DOHH2 (cell line): ENCODE measurements at regions not wholly inside any gene's neighbourhood (a gene's known extent, or its start where the extent isn't known, plus 50 kb on each side); places are given as distances from the start of the nearest gene placed in this dataset.

Experiments used
- H3F3A ChIP-seq: fragments of 200-600 bp; sonication (generic), shearing (Covaris generic); 2 replicates; pipeline ENCODE4 v1.6.0; 2016; ENCODE audit warnings: antibody characterized with exemption, mild to moderate bottlenecking; ENCODE audit not compliant: control insufficient read depth, insufficient read depth
- H3K27ac ChIP-seq: fragments of 200-600 bp; sonication (generic); 2 replicates; pipeline ENCODE4 v1.5.1; 2014; ENCODE audit warnings: low read depth, mild to moderate bottlenecking, low read length, moderate library complexity
- H3K27me3 ChIP-seq: fragments of 200-600 bp; sonication (generic); 2 replicates; pipeline ENCODE4 v1.6.1; 2014; ENCODE audit warnings: mild to moderate bottlenecking, low read length, mixed read lengths; ENCODE audit not compliant: control insufficient read depth
- H3K36me3 ChIP-seq: fragments of 200-600 bp; sonication (generic); 2 replicates; pipeline ENCODE4 v1.6.1; 2014; ENCODE audit warnings: mild to moderate bottlenecking, low read length, moderate library complexity, mixed read lengths; ENCODE audit not compliant: control insufficient read depth
- H3K4me1 ChIP-seq: fragments of 200-600 bp; sonication (generic); 2 replicates; pipeline ENCODE4 v1.6.1; 2014; ENCODE audit warnings: mild to moderate bottlenecking, low read length, mixed read lengths; ENCODE audit not compliant: control insufficient read depth
- H3K4me2 ChIP-seq: fragments of 200-600 bp; sonication (generic); 2 replicates; pipeline ENCODE4 v1.6.0; 2014; ENCODE audit warnings: mild to moderate bottlenecking, low read length, moderate library complexity
- H3K4me3 ChIP-seq: fragments of 200-600 bp; sonication (generic); 2 replicates; pipeline ENCODE4 v1.5.1; 2014; ENCODE audit warnings: mild to moderate bottlenecking, low read length, mixed read lengths
- H3K79me2 ChIP-seq: fragments of 200-600 bp; sonication (generic); 2 replicates; pipeline ENCODE4 v1.6.1; 2014; ENCODE audit warnings: mild to moderate bottlenecking, low read length, mixed read lengths; ENCODE audit not compliant: control insufficient read depth
- H3K9me2 ChIP-seq: fragments of 200-600 bp; sonication (generic); replicated peaks from 2 replicates; pipeline ENCODE4 v1.6.1; 2014; ENCODE audit warnings: mild to moderate bottlenecking, low read length, mixed read lengths; ENCODE audit not compliant: control insufficient read depth
- H3K9me3 ChIP-seq: fragments of 200-600 bp; sonication (generic); 2 replicates; pipeline ENCODE4 v1.6.1; 2014; ENCODE audit warnings: antibody characterized with exemption, low read length, mixed read lengths; ENCODE audit not compliant: control insufficient read depth, insufficient read depth
- H4K20me1 ChIP-seq: fragments of 200-600 bp; sonication (generic); 2 replicates; pipeline ENCODE4 v1.6.0; 2014; ENCODE audit warnings: low read depth, mild to moderate bottlenecking, antibody characterized with exemption, low read length, moderate library complexity; ENCODE audit not compliant: control insufficient read depth, insufficient read depth
- CTCF ChIP-seq: fragments of 200-600 bp; sonication (generic); IDR thresholded peaks from one replicate; pipeline ENCODE4 v1.5.1; 2014; ENCODE audit warnings: antibody characterized with exemption, mild to moderate bottlenecking, low read depth, low read length; ENCODE audit not compliant: poor library complexity, severe bottlenecking
- EZH2phosphoT487 ChIP-seq: fragments of 200-600 bp; sonication (generic); IDR thresholded peaks from 2 replicates; pipeline ENCODE4 v1.6.1; 2017; ENCODE audit warnings: borderline replicate concordance, mild to moderate bottlenecking, antibody characterized with exemption, low read length, moderate library complexity, mixed read lengths

- no peak overlapping the region for H3K27ac ChIP-seq
- no peaks in the 10 kb centered on the region for H3K4me1 ChIP-seq
- H3K9me3 ChIP-seq, result no peaks in the 10 kb centered on the region
Observed at GRCh38 chr16:79543219-79543618, 57.3 kb downstream of the MAF start.

GRCh38 chr16:79542237-79542774, 58.2 kb downstream of the MAF start:
- no peaks in the 10 kb centered on the region for H4K20me1 ChIP-seq
- H3K9me3 ChIP-seq, result no peaks in the 10 kb centered on the region
- H3K79me2 ChIP-seq, result no peaks in the 10 kb centered on the region
- no peaks in the 10 kb centered on the region for H3K9me2 ChIP-seq
- H3K27me3 ChIP-seq, result no peaks in the 10 kb centered on the region
- no peaks in the 10 kb centered on the region for H3F3A ChIP-seq
- no peak overlapping the region for H3K4me2 ChIP-seq
- no peak for TF ChIP-seq CTCF
- no peak for TF ChIP-seq EZH2phosphoT487
- H3K4me3 ChIP-seq, result no peak overlapping the region
- no peaks in the 10 kb centered on the region for H3K4me1 ChIP-seq
- H3K27ac ChIP-seq, result no peak overlapping the region
- no peaks in the 10 kb centered on the region for H3K36me3 ChIP-seq

More at GRCh38 chr16:79543219-79543618, 57.3 kb downstream of the MAF start:
- Histone ChIP-seq H3K4me2 (no peak overlapping the region), H3K4me3 (no peak overlapping the region), H3K9me2 (no peaks in the 10 kb centered on the region), H4K20me1 (no peaks in the 10 kb centered on the region), H3K79me2 (no peaks in the 10 kb centered on the region), H3K36me3 (no peaks in the 10 kb centered on the region), H3F3A (no peaks in the 10 kb centered on the region), H3K27me3 (no peaks in the 10 kb centered on the region)
- TF ChIP-seq EZH2phosphoT487 (no peak), CTCF (no peak)

GRCh38 chr16:79540825-79541595, 59.5 kb downstream of the MAF start:
- Histone ChIP-seq H3K9me2 (no peaks in the 10 kb centered on the region), H3K27me3 (no peaks in the 10 kb centered on the region), H3K4me2 (no peak overlapping the region), H3K36me3 (no peaks in the 10 kb centered on the region), H3K27ac (no peak overlapping the region), H3F3A (no peaks in the 10 kb centered on the region), H3K79me2 (no peaks in the 10 kb centered on the region), H4K20me1 (no peaks in the 10 kb centered on the region), H3K4me1 (no peaks in the 10 kb centered on the region), H3K4me3 (no peak overlapping the region), H3K9me3 (no peaks in the 10 kb centered on the region)
- TF ChIP-seq EZH2phosphoT487 (no peak), CTCF (no peak)
